Fibroblast of lung (primary cell): ENCODE measurements at regions not wholly inside any gene's neighbourhood (a gene's known extent, or its start where the extent isn't known, plus 50 kb on each side); places are given as distances from the start of the nearest gene placed in this dataset.

ENCODE experiments used
- DNase-seq, 2 donors: peaks; one replicate each; pipeline versions ENCODE4 v3.0.0 to v3.0.0-alpha.2; 2010; ENCODE audit warnings: low read depth in 2 of 2
- H2AFZ ChIP-seq: 2 replicates; pipeline ENCODE4 v1.5.1; 2012; ENCODE audit warnings: low read length, control low read depth, inconsistent platforms
- H3K27ac ChIP-seq: 2 replicates; pipeline ENCODE4 v1.5.1; 2011; ENCODE audit warnings: low read length, control low read depth; ENCODE audit not compliant: insufficient read depth
- H3K27me3 ChIP-seq: 2 replicates; pipeline ENCODE4 v1.5.1; 2011; ENCODE audit warnings: mild to moderate bottlenecking, low read length; ENCODE audit not compliant: control insufficient read depth, insufficient read depth
- H3K36me3 ChIP-seq: 2 replicates; pipeline ENCODE4 v1.5.1; 2011; ENCODE audit warnings: low read length; ENCODE audit not compliant: control insufficient read depth, insufficient read depth
- H3K4me1 ChIP-seq: 2 replicates; pipeline ENCODE4 v1.5.1; 2011; ENCODE audit warnings: low read length; ENCODE audit not compliant: control insufficient read depth, insufficient read depth; ENCODE audit errors: extremely low read depth
- H3K4me2 ChIP-seq: 2 replicates; pipeline ENCODE4 v1.5.1; 2011; ENCODE audit warnings: low read length, control low read depth; ENCODE audit not compliant: insufficient read depth; ENCODE audit errors: extremely low read depth
- H3K4me3 ChIP-seq, 4 experiments: fragments of 200-600 bp in 1 of 4; sonication (generic) in 1 of 4; replicated peaks in 1 of 4; 2 replicates each; pipeline ENCODE4 v1.5.1; 2011 to 2016; ENCODE audit warnings: low read length in 4 of 4, low read depth in 3 of 4, mild to moderate bottlenecking in 3 of 4, control low read depth in 2 of 4, inconsistent platforms in 1 of 4, mixed read lengths in 1 of 4; ENCODE audit not compliant: insufficient read depth in 1 of 4; ENCODE audit errors: control extremely low read depth in 1 of 4
- H3K79me2 ChIP-seq: 2 replicates; pipeline ENCODE4 v1.5.1; 2012; ENCODE audit warnings: mild to moderate bottlenecking, low read length, inconsistent platforms; ENCODE audit not compliant: control insufficient read depth, insufficient read depth
- H3K9ac ChIP-seq: 2 replicates; pipeline ENCODE4 v1.5.1; 2011; ENCODE audit warnings: mild to moderate bottlenecking, low read length, control low read depth; ENCODE audit not compliant: insufficient read depth
- H3K9me3 ChIP-seq: 2 replicates; pipeline ENCODE4 v1.5.1; 2012; ENCODE audit warnings: low read depth, low read length; ENCODE audit not compliant: control insufficient read depth, insufficient read depth
- H4K20me1 ChIP-seq: 2 replicates; pipeline ENCODE4 v1.5.1; 2011; ENCODE audit warnings: low read length; ENCODE audit not compliant: control insufficient read depth, insufficient read depth; ENCODE audit errors: extremely low read depth
- EZH2 ChIP-seq: IDR thresholded peaks from 2 replicates; pipeline ENCODE4 v1.5.1; 2012; ENCODE audit warnings: low read length, control low read depth, mild to moderate bottlenecking; ENCODE audit errors: missing control alignments
- TF ChIP-seq, protein P1 (sequence below), 2 donors: IDR thresholded peaks in 1 of 2; conservative IDR thresholded peaks in 1 of 2; 1 replicate in 1 of 2; 2 replicates in 1 of 2; pipeline ENCODE4 v1.5.1; 2011 to 2012; ENCODE audit warnings: low read length in 2 of 2, control low read depth in 1 of 2, inconsistent platforms in 1 of 2, low read depth in 1 of 2, mild to moderate bottlenecking in 1 of 2

GRCh38 chr4:62156205-62156604, 956.1 kb downstream of the ADGRL3 start:
- Histone ChIP-seq H3K9me3 (no peaks in the 10 kb centered on the region), H3K36me3 (no peaks in the 10 kb centered on the region)

GRCh38 chr4:62145276-62145675, 945.1 kb downstream of the ADGRL3 start:
- H3K9ac ChIP-seq = no peak overlapping the region
- TF ChIP-seq, protein P1, sequence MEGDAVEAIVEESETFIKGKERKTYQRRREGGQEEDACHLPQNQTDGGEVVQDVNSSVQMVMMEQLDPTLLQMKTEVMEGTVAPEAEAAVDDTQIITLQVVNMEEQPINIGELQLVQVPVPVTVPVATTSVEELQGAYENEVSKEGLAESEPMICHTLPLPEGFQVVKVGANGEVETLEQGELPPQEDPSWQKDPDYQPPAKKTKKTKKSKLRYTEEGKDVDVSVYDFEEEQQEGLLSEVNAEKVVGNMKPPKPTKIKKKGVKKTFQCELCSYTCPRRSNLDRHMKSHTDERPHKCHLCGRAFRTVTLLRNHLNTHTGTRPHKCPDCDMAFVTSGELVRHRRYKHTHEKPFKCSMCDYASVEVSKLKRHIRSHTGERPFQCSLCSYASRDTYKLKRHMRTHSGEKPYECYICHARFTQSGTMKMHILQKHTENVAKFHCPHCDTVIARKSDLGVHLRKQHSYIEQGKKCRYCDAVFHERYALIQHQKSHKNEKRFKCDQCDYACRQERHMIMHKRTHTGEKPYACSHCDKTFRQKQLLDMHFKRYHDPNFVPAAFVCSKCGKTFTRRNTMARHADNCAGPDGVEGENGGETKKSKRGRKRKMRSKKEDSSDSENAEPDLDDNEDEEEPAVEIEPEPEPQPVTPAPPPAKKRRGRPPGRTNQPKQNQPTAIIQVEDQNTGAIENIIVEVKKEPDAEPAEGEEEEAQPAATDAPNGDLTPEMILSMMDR (conservative IDR thresholded peaks at IDR 0.05 in 1 of 2, IDR thresholded peaks at IDR 0.05 in 1 of 2; ENCODE audit: low read depth in 1 of 2, low read length in 2 of 2) = no peak
- no peak for TF ChIP-seq EZH2
- H2AFZ ChIP-seq = no peak overlapping the region
- H3K4me3 ChIP-seq = no peak overlapping the region
- H3K79me2 ChIP-seq = no peaks in the 10 kb centered on the region
- H3K9me3 ChIP-seq = no peaks in the 10 kb centered on the region
- no peaks in the 10 kb centered on the region for H4K20me1 ChIP-seq
- no peaks in the 10 kb centered on the region for H3K36me3 ChIP-seq
- no peak overlapping the region for H3K27ac ChIP-seq
- no peaks in the 10 kb centered on the region for H3K4me1 ChIP-seq
- peak in 1 of 2 donors; percentile 6 for DNase-seq
- H3K4me2 ChIP-seq = no peak overlapping the region
- H3K27me3 ChIP-seq = no peaks in the 10 kb centered on the region

More at GRCh38 chr4:62156205-62156604, 956.1 kb downstream of the ADGRL3 start:
- no peaks in the 10 kb centered on the region for H3K4me1 ChIP-seq
- H3K4me2 ChIP-seq = no peak overlapping the region
- no peaks in the 10 kb centered on the region for H3K79me2 ChIP-seq
- no peak overlapping the region for H3K4me3 ChIP-seq
- H3K27me3 ChIP-seq = no peaks in the 10 kb centered on the region
- TF ChIP-seq EZH2 = no peak
- TF ChIP-seq, protein P1 (conservative IDR thresholded peaks at IDR 0.05 in 1 of 2, IDR thresholded peaks at IDR 0.05 in 1 of 2; ENCODE audit: low read depth in 1 of 2, low read length in 2 of 2) = no peak
- H2AFZ ChIP-seq = no peak overlapping the region
- no peak overlapping the region for H3K27ac ChIP-seq
- no peak overlapping the region for H3K9ac ChIP-seq
- no peak for DNase-seq
- H4K20me1 ChIP-seq = no peaks in the 10 kb centered on the region

GRCh38 chr4:62144431-62144830, 944.3 kb downstream of the ADGRL3 start:
- Histone ChIP-seq H2AFZ (no peak overlapping the region), H3K27me3 (no peaks in the 10 kb centered on the region), H4K20me1 (no peaks in the 10 kb centered on the region), H3K79me2 (no peaks in the 10 kb centered on the region), H3K9ac (no peak overlapping the region), H3K4me2 (no peak overlapping the region), H3K27ac (no peak overlapping the region), H3K4me3 (no peak overlapping the region), H3K4me1 (no peaks in the 10 kb centered on the region), H3K36me3 (no peaks in the 10 kb centered on the region), H3K9me3 (no peaks in the 10 kb centered on the region)
- no peak for DNase-seq
- no peak for TF ChIP-seq EZH2
- TF ChIP-seq, protein P1 (conservative IDR thresholded peaks at IDR 0.05 in 1 of 2, IDR thresholded peaks at IDR 0.05 in 1 of 2; ENCODE audit: low read depth in 1 of 2, low read length in 2 of 2) = no peak
